SK-N-MC (cell line): ENCODE measurements at regions not wholly inside any gene's neighbourhood (a gene's known extent, or its start where the extent isn't known, plus 50 kb on each side); places are given as distances from the start of the nearest gene placed in this dataset.

Experiments
- EZH2 ChIP-seq: fragments of 200-600 bp; sonication (generic); IDR thresholded peaks from one replicate; pipeline ENCODE4 v1.6.1; 2017; ENCODE audit warnings: antibody characterized with exemption
- POLR2AphosphoS5 ChIP-seq: IDR thresholded peaks from 2 replicates; pipeline ENCODE4 v1.6.1; 2012; ENCODE audit warnings: mild to moderate bottlenecking, low read depth, low read length, borderline replicate concordance

GRCh38 chr6:14880052-14880451 lies 365.8 kb upstream of the JARID2 start:
- TF ChIP-seq POLR2AphosphoS5 (no peak), EZH2 (no peak)
